HG03097 (cell line): ENCODE measurements at regions not wholly inside any gene's neighbourhood (a gene's known extent, or its start where the extent isn't known, plus 50 kb on each side); places are given as distances from the start of the nearest gene placed in this dataset.
"Not testable (repeated sequence)": the region's sequence is repeated elsewhere in the genome, so short reads cannot be mapped to it uniquely, and the experiment has no call there.

Experiments
- ATAC-seq: cut with Tn5 transposase; IDR thresholded peaks from one replicate; pipeline ENCODE4 v1.9.1; 2021; ENCODE audit not compliant: unreplicated experiment, low FRiP score

DNA sequence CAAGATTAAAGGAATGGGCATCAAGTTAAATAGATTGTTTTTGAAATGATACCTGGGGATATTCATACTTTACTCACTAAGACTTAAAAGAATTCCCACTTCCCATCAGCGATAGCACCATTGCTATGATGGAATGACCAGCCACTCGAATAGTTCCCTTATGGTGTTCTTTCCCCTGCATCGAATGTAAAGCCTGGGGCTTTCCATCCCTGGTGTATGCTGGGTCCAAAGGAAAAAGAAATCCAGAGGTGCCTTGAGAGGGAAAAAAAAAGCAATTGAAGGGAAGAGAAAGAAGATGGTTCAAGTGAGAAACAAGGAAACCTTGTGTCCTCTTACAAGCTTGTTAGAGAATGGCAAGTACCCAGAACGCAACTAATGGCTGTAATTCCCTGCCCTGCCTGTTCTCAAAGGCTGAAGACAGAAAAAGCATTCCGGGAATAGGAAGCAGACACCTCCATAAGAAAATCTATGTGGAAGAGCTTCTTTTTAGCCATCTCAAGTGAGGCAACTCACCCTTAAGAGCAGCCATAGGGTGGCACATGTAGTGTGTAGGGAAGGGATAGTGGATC lies 351.1 kb upstream of the DAB2 start:
- ATAC-seq: no peak

DNA sequence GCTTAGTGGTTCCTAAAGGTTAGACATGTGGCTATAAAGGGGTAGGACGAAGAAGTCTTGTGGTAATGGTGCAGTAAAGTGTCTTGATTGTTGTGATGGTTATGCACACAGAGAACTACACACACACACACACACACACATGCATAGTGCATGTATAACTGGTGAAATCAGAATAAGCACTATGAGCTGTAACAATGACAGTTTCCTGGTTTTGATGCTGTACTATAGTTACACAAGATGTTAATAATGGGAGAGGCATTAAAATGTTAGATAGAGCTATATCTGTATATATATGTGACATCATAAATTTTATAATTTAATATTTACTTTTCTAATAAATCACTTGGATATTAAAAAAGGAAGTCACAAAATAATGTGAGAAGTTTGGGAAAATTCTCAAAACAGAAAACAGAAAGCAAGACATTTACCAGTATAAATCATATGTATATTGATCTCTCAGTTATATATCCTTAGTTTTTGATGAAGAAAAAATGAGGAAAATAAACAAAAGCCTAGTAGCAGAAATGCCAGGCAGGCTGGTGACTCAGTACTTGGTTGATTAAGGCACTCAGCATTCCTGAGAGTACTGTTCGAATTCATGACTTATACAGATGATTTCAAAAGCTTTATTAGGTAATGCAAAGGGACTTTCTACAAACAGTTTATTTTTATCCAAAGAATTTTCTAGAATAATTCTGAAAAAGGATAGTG lies 350.5 kb upstream of the DAB2 start:
- ATAC-seq: no peak

DNA sequence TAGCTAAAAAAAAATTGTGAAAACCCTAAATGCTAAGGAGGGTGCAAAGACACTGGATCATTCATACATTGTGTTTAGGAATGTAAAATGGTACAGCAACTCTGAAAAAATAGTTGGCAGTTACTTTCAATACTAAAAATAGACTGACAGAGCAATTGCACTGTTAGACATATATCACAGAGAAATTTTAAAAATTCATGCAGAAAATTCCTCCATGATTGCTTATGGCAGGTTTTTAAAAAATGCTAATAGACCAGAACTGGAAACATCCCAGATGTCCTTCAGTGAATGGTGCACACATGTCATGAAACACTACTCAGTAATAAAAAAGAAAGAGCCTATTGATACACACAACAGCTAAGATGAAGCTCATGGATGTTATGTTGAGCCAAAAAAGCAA lies 349.8 kb upstream of the DAB2 start:
- ATAC-seq: no peak

DNA sequence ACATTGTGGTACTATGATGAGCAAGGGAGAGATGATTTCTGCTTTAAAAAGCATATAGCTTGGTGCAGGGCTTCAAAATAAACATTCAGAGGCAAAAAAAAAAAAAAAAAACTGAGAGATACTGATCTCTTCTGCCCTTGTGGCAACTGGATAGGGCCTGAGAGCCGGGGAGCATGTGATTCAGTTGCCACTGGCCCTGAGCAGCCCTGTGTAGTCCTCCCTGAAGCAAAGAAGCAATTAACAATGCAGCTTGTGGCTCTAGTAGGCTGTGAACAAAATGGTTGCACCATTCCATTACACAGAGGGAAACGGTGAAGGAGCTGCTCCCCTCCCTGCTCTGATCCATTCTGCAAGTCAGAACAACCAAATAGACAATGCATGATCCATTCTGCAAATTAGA lies 347.5 kb upstream of the DAB2 start:
- no peak for ATAC-seq

DNA sequence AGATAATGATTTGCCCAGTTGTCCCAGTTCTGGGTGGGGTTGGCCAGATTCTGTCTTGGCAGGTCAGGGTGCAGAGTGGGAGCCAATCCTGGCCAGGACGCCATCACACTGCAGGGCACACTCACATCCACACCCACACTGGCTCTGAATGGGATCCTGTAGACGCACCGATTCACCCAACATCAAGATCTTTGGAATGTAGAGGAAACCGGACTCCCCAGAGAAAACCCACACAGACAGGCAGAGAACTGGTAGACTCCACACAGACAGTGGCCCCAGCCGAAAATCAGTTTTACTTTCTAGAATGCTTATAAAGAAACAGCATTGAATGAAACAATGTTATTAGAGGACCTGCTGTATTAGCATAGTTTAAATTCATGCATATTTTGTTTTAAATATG lies 343.1 kb upstream of the DAB2 start:
- ATAC-seq: no peak

DNA sequence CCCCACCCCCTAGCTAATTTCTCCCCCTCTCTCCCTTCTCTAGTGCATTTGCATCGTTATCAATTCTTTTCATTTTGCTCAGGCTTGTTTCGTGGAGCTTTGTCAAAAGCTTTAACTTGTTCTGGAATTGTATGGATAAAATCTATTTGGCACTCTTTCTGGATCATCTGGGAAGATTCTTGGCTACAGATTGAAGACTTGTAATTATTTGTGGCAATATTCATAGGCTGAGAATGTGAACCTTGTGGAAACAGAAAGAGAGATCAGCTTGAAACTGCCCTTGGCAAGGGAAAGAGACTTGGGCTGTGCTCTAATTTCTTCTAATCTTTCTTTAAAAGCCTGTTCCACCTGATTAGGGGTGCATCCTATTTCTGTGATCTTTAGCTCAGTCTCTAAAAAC lies 340.6 kb upstream of the DAB2 start:
- ATAC-seq: no peak

DNA sequence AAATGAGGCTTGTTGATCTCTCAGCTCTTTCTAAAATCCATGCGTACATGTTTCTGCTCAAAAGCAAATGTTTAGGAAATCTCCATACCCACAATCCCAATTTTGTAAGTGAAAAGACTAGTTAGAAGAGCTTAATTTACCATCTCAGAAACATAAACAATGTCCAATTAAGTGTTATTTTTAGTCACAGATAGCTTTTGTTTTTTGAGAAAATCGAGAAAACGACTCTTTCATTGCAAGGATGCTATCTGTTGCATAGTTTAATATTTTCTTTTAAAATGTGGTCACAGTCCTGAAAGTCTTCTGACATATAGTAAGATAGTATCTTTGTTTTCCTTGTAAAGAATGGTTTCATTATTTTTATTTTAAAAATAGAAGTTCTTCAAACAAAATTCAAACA lies 338.0 kb upstream of the DAB2 start:
- no peak for ATAC-seq

DNA sequence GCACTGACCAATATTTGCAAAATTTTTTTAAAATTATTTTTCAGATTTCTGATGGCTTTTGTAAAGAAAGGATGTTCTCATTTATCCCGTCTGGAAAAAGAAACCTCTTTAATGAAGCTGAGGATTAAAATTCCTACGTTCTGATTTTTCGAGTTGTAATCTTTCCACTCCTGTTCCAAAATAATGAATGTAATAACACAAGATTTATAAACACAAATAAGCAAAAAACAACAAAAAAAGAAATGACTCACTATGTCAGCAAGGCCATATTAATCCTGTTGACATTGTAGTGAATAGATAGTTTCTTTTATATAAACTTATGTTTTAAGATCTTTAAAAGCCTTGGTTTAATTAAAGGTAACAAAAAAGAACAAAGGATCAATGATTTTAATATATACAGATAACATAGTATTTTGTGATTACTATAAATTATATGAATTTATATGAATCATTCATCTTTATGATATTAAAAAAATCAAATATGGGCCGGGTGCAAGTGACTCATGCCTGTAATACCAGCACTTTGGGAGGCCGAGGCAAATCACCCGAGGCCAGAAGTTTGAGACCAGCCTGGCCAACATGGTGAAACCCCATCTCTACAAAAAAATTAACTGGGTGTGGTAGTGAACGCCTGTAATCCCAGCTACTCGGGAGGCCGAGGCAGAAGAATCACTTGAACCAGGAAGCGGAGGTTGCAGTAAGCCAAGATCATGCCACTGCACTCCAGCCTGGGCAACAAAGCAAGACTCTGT lies 336.6 kb upstream of the DAB2 start:
- no peak for ATAC-seq

DNA sequence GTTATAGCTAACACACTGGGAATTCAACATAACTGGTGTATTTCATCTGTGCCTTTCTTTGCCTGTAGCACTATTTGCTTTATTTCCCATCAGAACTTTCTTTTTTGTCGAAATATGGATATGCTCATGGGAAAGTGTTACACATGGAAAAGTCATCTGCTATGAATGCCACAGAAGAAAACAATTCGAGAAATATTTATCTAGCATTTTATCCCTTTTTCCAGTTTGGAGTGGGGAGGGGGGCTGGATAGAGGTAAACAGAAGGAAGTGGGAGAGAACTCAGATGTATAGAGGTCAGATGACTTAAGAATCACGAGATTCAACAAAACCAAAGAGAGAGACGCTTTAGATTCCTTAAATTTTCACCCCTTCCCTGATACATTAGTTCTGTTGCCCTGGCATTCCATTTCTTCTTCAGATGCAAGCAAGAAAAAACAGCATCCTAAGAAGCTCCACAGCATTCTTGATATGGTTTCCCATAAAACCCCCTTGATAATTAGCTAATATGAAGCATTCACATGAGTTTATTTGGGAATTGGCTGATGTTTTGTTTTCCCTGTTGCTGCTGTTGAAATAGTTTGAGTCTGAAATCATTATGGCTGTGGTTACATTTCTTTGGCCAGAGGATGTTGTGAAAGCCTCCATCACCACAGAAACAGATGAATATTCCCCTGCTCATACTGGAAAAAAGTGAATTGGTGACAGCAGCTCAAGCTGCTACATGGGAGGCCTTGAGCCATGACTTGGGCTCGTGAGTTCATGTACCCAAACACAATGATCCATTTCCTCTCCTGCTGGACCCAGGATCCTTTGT lies 335.8 kb upstream of the DAB2 start:
- no peak for ATAC-seq

DNA sequence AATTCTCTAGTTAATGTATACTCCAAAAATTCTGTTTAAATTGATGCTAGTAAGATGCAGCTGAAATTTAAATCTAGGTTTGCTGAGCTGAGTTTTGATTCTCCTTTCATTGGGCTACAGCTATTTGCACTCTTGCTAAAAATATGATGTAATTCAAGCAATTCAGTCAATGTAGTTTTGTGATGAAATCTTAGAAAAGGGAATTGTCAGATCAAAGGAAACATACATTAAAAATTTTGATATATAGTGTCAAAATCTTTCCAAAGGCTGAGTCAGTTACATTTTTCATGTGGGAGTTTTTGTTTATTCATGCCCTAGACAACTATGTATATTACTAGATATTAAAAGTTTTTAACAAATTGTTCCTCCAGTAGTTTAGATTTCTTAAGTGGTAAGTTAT lies 334.9 kb upstream of the DAB2 start:
- no peak for ATAC-seq

DNA sequence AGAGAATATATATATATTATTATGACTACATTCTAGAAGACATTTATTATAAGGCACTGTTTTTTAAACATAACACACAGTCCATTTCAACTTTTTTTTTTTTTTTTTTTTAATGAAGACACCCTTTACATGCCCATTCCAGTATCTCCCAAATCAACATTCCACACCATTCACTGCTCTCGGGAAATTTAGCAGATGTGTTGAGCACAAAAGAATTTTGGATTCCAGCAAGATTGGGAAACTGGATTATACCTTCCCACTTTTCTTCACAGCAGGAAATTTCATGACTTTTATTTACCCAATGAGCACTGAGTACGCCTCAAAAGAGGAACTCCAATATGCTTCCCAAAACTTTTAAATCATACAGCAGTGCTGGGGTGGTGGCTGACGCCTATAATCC lies 333.6 kb upstream of the DAB2 start:
- no peak for ATAC-seq

DNA sequence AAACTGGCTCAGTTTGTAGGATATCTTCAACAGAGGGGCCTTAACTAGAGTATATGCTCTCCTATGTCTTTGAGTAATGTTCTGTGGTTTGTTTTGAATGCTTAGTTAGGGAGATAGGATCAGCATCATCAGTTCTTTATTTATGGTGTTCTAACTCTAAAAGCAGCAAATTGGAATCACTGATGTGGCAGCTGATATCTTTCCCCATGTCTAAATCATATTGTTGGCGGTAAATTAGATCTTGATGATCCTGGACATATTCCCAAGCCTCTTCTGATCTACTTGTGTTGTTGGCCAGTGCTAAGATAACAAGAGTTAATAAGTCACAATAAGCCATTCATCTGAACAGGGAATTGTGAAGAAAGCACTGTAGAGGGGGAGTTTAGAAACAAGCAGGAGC lies 332.4 kb upstream of the DAB2 start:
- no peak for ATAC-seq

DNA sequence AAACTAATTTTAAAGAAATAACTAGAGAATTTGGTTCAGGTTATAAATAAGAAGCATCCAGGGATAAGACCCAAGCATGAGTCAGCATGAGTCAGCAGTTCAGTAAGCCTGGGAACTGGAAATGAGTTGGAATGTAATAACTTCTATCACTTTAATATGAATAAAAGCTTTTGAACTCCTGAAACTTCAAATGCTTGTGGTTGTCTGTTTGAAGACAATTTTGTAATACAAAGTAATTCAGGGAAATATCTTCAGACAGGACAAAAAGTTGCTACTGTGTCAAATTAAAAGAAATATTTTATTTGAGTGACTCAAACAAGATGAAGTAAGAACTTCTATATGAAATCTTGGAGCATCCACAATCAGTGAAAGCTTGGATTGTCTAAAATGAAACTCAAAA lies 331.2 kb upstream of the DAB2 start:
- no peak for ATAC-seq

DNA sequence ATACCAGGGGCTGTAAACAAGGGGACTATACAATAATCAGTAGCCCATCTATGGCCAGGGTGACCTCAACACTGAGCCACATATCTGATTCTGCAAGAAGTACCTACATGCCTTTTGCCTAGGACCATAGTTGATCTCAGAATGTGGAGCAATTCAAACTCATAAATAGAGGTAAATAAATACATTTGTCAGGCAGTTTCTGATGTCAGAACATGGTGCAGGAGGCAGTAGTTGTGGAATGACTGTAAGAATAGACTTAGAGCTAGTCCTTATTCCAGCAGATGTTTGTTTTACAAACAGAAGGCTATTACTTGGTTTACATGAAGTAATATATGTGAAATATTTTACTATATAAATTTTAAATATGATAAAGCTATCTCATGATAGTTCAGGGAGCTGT lies 330.7 kb upstream of the DAB2 start:
- no peak for ATAC-seq

DNA sequence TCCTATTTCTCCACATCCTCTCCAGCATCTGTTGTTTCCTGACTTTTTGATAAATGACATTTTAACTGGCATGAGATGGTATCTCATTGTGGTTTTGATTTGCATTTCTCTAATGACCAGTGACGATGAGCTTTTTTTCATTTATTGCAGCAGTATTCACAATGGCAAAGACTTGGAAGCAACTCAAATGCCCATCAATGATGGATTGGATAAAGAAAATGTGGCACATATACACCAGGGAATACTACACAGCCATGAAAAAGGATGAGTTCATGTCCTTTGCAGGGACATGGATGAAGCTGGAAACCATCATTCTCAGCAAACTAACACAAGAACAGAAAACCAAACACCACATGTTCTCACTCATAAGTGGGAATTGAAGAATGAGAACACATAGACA lies 329.0 kb upstream of the DAB2 start:
- ATAC-seq: not testable (repeated sequence)

DNA sequence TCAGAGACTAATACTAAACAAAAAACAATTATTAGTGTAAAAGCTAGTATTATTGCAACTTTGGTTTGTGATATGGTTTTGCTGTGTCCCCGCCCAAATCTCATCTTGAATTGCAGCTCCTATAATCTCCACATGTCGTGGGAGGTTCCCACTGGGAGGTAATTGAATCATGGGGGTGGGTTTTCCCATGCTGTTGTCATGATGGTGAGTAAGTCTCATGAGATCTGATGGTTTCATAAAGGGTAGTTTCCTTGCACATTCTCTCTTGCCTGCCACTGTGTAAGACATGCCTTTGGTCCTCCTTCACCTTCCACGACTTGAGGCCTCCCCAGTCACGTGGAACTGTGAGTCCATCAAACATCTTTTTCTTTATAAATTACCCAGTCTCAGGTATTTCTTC lies 325.9 kb upstream of the DAB2 start:
- no peak for ATAC-seq

DNA sequence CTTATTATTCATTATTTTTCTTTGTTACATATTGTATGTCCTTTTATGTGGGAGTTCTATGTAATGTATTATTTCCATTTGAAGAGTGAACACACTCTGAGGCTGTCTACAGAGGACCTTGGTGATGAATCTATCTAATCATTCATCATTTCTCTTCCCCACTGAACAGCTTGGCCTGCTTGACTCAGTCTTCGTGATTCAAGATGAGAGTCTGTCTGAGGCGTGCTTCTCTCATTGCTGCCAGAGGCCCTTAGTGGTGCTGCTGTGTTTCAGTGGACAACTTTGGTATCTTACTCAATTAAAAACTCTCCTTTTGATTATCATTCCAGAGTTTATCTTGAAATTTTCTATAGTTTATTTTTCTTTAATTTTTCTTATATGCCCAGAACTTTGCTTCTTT lies 318.1 kb upstream of the DAB2 start:
- ATAC-seq: no peak

DNA sequence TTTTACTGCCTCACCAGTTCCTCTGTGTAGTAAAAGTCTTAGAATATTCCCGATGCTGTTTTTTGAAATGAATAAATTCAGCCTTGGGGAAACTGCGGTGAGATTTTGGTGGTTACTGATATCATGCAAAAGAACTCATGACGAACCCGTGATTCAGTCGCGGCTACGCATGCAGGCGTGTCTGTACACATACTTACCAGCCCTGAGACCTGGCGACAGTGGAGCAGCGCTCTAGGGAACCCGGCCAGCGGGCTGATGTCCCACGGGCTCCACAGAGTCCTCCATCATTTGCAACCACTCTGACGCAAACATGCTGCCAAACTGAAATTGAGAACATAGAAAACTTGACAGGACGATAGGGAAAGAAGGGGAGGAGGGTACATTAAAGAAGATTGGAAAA lies 315.6 kb upstream of the DAB2 start:
- no peak for ATAC-seq

DNA sequence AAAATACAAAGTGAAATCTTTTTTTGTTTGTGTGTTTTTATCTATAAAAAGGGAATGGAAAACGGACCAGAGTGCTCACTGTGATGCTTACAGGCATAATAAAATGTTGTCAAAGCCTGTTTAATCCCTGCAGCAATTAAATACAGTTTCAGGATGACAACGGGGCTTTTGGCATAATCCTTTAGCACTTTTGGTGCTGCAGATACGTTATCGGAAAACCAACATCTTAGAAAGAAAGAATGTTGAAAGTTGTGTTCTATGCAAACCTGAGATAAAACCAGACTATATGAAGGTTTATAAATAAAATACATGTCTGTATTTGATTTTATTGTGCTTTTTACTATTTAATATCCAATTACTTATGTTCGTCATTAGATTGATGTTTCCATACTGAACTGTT lies 307.4 kb upstream of the DAB2 start:
- no peak for ATAC-seq

DNA sequence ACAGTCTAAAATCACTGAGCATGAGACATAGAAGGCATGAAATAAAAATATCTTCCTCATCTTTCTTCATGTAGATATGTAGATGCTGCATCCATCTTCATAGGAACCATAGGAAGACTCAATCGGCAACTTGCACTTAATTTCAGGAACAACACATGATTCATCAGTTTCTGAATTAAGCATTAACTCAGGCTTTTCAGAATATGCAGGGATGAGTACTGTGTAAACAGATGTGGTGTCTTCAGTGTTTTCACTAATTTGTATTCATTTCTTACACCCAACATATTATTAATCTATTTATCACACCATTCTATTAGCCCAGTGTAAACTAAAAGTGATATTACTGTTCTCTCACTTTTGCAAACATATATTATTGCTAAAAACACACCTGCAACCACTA lies 305.9 kb upstream of the DAB2 start:
- ATAC-seq: no peak

DNA sequence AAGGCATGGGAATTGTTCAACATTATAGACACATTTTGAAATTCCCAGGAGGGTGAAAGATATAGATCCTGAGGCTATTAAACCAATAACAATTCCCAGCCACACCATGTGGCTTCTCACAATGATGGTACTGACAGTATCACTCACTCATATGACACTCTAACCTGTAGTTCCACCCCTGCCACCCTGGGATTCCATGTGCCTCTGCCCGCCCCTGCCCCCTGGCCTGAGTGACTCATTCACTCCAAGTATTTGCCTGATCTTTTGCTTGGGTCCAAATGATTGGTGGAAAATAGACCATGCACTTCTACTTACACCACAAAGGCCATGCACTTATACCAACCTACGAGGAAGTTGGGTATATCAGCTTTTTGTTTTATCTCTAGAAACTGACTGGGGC lies 305.2 kb upstream of the DAB2 start:
- ATAC-seq: no peak
